ENCODE measurements at regions not wholly inside any gene's neighbourhood (a gene's known extent, or its start where the extent isn't known, plus 50 kb on each side); places are given as distances from the start of the nearest gene placed in this dataset.

GRCh38 chr6:151181706-151182363 lies 57.9 kb upstream of the AKAP12 start:
- TF ChIP-seq CTCF (IDR thresholded peaks at IDR 0.05) (no peak), YY1 (IDR thresholded peaks at IDR 0.05; ENCODE audit: low read depth) (no peak), POLR2AphosphoS5 (IDR thresholded peaks at IDR 0.05; ENCODE audit: low read depth, low read length) (no peak), ZBTB33 (IDR thresholded peaks at IDR 0.05; ENCODE audit: borderline replicate concordance, low read depth) (no peak), NRF1 (IDR thresholded peaks at IDR 0.05; ENCODE audit: low read depth, low read length) (no peak), JUND (IDR thresholded peaks at IDR 0.05) (no peak), EZH2phosphoT487 (IDR thresholded peaks at IDR 0.05; ENCODE audit: borderline replicate concordance, low read depth) (no peak), USF1 (IDR thresholded peaks at IDR 0.05; ENCODE audit: borderline replicate concordance, low read depth) (no peak), GABPA (IDR thresholded peaks at IDR 0.05; ENCODE audit: low read depth) (no peak), REST (IDR thresholded peaks at IDR 0.05; ENCODE audit: low read depth, low read length) (no peak)
